Hepatocyte (in vitro differentiated cells): ENCODE measurements at regions not wholly inside any gene's neighbourhood (a gene's known extent, or its start where the extent isn't known, plus 50 kb on each side); places are given as distances from the start of the nearest gene placed in this dataset.

ENCODE experiments used
- EZH2 ChIP-seq: fragments of 200-600 bp; sonication (generic); IDR thresholded peaks from 2 replicates; pipeline ENCODE4 v1.6.1; 2016; ENCODE audit warnings: antibody characterized with exemption, mild to moderate bottlenecking, borderline replicate concordance
- TF ChIP-seq, protein P1 (sequence below): fragments of 200-600 bp; sonication (generic); IDR thresholded peaks from 2 replicates; pipeline ENCODE4 v1.5.1; 2016; ENCODE audit warnings: antibody characterized with exemption, mild to moderate bottlenecking; ENCODE audit not compliant: poor library complexity

DNA sequence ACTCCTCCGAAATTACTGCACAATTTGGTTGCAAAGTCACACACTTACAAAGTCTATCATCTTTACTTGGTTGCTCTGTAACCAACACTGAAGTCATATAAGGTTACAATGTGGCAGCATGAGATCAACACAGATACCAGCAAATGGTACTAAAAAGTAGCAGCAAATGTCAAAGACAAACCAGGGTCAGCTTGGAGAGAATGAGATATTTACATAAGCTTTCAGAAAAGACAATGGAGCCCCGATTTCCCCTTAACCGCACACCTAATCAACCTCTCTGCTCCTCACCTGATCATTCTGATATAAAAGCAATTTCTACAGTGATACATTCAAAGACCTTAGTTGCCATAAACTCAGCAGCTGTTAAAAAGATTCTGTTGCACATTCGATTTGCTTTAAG, 76.4 kb upstream of the FOXN3 start:
- TF ChIP-seq, protein P1, sequence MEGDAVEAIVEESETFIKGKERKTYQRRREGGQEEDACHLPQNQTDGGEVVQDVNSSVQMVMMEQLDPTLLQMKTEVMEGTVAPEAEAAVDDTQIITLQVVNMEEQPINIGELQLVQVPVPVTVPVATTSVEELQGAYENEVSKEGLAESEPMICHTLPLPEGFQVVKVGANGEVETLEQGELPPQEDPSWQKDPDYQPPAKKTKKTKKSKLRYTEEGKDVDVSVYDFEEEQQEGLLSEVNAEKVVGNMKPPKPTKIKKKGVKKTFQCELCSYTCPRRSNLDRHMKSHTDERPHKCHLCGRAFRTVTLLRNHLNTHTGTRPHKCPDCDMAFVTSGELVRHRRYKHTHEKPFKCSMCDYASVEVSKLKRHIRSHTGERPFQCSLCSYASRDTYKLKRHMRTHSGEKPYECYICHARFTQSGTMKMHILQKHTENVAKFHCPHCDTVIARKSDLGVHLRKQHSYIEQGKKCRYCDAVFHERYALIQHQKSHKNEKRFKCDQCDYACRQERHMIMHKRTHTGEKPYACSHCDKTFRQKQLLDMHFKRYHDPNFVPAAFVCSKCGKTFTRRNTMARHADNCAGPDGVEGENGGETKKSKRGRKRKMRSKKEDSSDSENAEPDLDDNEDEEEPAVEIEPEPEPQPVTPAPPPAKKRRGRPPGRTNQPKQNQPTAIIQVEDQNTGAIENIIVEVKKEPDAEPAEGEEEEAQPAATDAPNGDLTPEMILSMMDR: no peak
- TF ChIP-seq EZH2: no peak
